ENCODE measurements at regions not wholly inside any gene's neighbourhood (a gene's known extent, or its start where the extent isn't known, plus 50 kb on each side); places are given as distances from the start of the nearest gene placed in this dataset.

DNA sequence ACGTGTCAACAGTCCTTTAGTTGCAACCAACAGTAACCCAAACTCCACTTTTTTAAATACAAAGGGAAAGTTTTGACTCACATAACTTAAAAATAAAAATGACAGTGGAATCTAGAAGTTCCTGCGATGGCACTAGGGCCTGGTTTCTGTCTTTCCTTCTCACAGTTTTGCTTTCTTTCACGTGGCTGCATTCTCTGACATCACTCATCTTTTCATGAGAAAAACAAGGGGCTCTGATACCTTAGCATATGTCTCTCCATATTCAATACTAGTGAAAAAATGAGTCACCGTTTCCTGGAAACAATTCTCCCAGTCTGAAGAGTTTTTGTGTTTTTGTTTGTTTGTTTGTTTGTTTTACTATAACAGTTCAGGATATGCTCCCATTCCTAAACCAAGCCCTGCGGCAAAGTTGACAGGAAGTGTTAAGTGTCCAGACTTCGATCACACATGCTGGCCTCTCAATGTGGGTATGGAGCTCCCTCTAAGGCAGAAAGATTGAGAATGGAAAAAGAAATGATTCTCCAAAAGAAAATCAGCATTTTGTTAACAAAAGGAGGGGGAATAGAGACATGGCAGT lies 483.3 kb downstream of the TTLL7 start:
- H3K4me1 ChIP-seq = peaks cover 0 to 9% (median 7%) of the 10 kb centered on the region in 4 donors
- H3K27ac ChIP-seq (replicated peaks in 1 of 4) = no peak overlapping the region
- H3K4me3 ChIP-seq = no peak overlapping the region
- no peak for DNase-seq (ENCODE audit: extremely low spot score)
- no peaks in the 10 kb centered on the region for H3K27me3 ChIP-seq
- H3K36me3 ChIP-seq = no peaks in the 10 kb centered on the region
- TF ChIP-seq POLR2AphosphoS5 (IDR thresholded peaks at IDR 0.05) = no peak
- 82% methylated on average over 6 of the region's 6 CpGs for WGBS
- H3K9me3 ChIP-seq = no peaks in the 10 kb centered on the region
- intact Hi-C loops (cut with DNase I) = no loop called here

GRCh38 chr1:83512373-83513193 lies 486.3 kb downstream of the TTLL7 start:
- intact Hi-C loops (cut with DNase I) = no loop called here
- Histone ChIP-seq H3K27ac (replicated peaks in 1 of 4) (no peak overlapping the region), H3K9me3 (no peaks in the 10 kb centered on the region), H3K36me3 (no peaks in the 10 kb centered on the region), H3K27me3 (no peaks in the 10 kb centered on the region), H3K4me1 (peaks cover 28 to 35% (median 31%) of the 10 kb centered on the region in 4 donors), H3K4me3 (no peak overlapping the region)
- WGBS = 83% methylated on average over 2 of the region's 2 CpGs
- no peak for DNase-seq (ENCODE audit: extremely low spot score)
- TF ChIP-seq CTCF (IDR thresholded peaks at IDR 0.05) = no peak
- TF ChIP-seq POLR2AphosphoS5 (IDR thresholded peaks at IDR 0.05) = no peak
- no peak for TF ChIP-seq POLR2A (IDR thresholded peaks at IDR 0.05; ENCODE audit: low read depth)
- no peak for TF ChIP-seq EP300 (IDR thresholded peaks at IDR 0.05)

DNA sequence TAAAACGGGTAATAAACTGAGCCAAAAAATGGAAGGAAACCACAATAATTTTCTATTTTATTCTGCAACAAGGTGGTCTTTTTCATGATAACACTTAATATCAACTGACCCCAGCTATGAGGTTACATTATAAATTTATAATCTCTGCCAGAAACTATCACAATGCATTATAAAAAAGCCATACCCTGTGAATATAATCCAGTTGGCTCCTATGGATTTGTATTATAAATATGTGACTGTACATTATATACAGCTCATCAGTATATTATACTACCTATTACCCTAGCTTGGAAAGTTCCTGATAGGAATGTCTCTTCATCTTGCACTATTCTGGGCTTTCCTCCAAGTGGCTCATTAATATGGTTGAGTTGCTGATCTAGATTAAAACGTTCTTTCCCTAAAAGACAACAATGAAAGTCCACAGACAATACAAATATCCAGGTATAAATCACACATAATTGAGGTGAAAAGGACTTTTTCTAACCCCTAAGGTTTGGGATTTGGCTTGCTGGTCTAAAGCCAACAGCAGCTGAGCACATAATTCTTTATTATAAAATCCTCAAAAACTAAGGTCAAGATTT lies 487.7 kb downstream of the TTLL7 start:
- Histone ChIP-seq H3K9me3 (no peaks in the 10 kb centered on the region), H3K27ac (replicated peaks in 1 of 4) (no peak overlapping the region), H3K36me3 (no peaks in the 10 kb centered on the region), H3K4me3 (no peak overlapping the region), H3K27me3 (no peaks in the 10 kb centered on the region), H3K4me1 (peaks cover 29 to 35% (median 32%) of the 10 kb centered on the region in 4 donors)
- WGBS = 52% methylated on average over 2 of the region's 2 CpGs
- no peak for TF ChIP-seq POLR2AphosphoS5 (IDR thresholded peaks at IDR 0.05)
- no peak for DNase-seq (ENCODE audit: extremely low spot score)
- intact Hi-C loops (cut with DNase I) = no loop called here

DNA sequence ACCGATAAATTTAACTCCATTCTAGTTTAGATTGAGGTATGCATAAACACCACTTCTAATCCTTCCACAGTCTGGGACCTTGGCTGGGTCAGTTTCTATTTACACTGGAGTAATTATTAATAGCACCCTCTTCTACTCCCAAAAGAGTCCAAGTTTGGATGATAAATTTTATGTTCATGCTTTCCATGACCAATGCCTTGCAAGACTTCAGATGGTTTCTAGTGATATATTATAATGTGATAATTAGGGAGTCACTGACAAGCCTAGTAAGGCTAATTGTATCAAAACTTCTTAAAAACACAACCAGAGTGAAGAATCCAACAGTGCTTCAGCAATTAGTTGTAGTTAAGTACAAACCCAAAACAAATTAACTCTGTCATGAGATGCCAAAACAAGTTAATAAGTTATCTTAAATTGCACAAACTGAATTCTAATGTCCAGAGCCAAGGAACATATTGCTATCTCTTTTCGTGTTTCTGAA lies 489.6 kb downstream of the TTLL7 start:
- H3K27me3 ChIP-seq = no peaks in the 10 kb centered on the region
- intact Hi-C loops (cut with DNase I) = no loop called here
- H3K9me3 ChIP-seq = no peaks in the 10 kb centered on the region
- TF ChIP-seq POLR2A (IDR thresholded peaks at IDR 0.05; ENCODE audit: low read depth) = no peak
- no peak for TF ChIP-seq POLR2AphosphoS5 (IDR thresholded peaks at IDR 0.05)
- TF ChIP-seq CTCF (IDR thresholded peaks at IDR 0.05) = no peak
- no peak for TF ChIP-seq EP300 (IDR thresholded peaks at IDR 0.05)
- peak overlapping the region; percentile 30 to 55 (median 41) for H3K27ac ChIP-seq (replicated peaks in 1 of 4)
- H3K4me1 ChIP-seq = peaks cover 29 to 35% (median 32%) of the 10 kb centered on the region in 4 donors
- no peak overlapping the region for H3K4me3 ChIP-seq
- H3K36me3 ChIP-seq = no peaks in the 10 kb centered on the region
- 33% methylated on average over 2 of the region's 2 CpGs for WGBS
- no peak for DNase-seq (ENCODE audit: extremely low spot score)

DNA sequence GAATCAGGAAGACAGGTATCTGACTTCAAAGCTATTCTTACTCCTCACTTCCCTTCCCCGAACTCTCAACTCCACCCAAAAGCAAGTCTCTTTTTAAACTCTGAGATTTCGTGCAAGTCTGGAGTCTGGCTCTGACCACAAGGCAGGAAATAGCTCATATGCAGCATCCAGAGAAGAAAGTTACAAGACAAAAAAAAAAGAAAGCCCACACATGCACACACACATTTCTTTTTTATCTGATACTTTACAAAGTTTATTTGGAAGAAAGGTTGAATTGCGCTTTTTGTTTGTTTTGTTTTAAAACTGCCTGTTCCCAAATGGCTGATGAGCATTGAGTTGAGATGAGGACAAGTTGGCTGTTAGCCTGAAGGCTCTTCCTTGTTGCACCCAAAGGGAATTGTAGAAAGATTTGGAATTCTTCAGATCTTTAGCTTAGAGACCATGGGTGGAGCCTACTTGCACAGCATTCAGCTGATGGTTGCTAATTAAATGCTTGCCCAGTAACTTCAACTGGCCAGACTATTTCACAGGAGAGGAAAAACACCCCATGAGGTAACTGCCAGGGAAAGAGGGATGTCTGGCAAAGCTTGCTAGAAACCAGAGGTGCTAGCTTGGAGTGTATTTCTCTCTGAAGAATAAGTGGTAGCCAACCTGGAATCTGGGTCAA lies 490.3 kb downstream of the TTLL7 start:
- Histone ChIP-seq H3K4me3 (no peak overlapping the region), H3K27me3 (no peaks in the 10 kb centered on the region), H3K27ac (replicated peaks in 1 of 4) (peak overlapping the region; percentile 30 to 55 (median 41)), H3K4me1 (peaks cover 29 to 35% (median 32%) of the 10 kb centered on the region in 4 donors), H3K9me3 (no peaks in the 10 kb centered on the region), H3K36me3 (no peaks in the 10 kb centered on the region)
- DNase-seq (ENCODE audit: extremely low spot score) = peak; percentile 91
- WGBS = 4% methylated on average over 3 of the region's 3 CpGs
- intact Hi-C loops (cut with DNase I) = no loop called here
- TF ChIP-seq EP300 (IDR thresholded peaks at IDR 0.05) = no peak
- no peak for TF ChIP-seq CTCF (IDR thresholded peaks at IDR 0.05)
- TF ChIP-seq POLR2AphosphoS5 (IDR thresholded peaks at IDR 0.05) = no peak
- no peak for TF ChIP-seq POLR2A (IDR thresholded peaks at IDR 0.05; ENCODE audit: low read depth)
